ENCODE measurements at regions not wholly inside any gene's neighbourhood (a gene's known extent, or its start where the extent isn't known, plus 50 kb on each side); places are given as distances from the start of the nearest gene placed in this dataset.

DNA sequence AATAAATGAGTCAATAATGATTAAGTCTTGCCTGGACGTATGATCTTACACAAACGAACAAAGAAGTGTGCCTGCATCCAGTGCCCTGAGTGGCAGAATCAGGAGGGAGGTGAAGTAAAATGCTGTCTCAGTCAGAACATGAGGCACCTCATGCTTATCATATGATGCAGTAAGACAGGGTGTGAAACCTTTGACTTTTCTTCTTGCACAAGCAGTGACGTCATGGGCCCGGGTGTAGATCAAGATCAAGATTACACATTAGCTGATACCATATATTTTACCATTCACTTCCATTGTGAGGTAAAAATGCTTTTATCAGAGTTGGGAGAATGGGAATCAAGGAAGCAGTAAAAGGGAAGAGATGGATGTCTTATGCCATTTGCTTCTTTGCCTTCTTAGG is 291.6 kb upstream of the PLSCR5 start:
- DNase-seq, result no peak

DNA sequence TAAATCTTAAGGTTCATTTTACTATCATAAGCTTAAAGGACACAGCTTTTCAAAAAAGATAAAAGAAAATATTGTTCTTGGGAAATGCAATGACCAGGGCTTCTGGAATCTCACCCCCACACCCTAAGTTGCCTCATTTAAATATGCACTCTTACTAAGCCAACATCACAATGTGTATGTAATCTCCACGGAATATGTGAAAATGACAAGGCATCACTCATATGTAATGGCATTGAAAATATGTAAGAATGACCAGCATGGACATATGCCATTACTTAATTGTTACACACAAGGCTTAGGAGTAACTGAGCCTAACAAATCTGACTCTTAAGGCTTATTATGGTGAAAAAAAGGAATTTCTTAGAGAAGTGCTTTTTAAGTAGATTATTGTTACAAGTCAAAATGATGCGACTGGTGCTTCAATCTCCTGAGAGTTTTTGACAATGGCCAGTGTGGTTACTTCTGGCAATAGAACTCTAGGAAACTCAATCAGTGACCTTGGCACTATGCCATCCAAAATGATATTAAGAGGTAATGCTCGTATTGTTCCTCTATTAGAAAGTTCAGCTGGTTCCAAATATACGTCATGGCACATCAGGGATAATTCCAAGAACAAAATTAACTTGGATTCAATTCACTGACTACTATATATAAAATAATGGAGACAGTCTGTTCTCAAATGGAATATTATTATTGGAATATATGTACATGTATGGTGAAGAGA is 290.0 kb upstream of the PLSCR5 start:
- no peak for DNase-seq

DNA sequence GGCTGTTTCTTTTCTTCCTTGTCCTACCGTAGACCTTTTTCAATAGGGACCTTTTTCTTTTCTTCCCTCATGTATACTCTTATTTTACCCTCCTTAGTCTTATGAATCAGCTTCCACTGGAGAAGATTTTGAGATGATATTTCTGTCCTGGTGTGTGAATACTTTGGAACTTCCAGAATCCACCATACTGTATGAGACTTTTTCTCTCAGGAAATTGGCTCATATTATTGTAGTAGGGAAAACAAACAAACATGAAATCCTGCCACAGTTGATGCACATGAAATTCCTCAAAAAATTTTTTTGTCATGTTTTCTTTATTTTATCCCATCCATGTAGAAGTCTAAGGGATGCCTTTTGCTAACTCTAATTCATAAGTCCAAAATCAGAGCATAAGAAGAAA is 289.3 kb upstream of the PLSCR5 start:
- DNase-seq, result no peak

DNA sequence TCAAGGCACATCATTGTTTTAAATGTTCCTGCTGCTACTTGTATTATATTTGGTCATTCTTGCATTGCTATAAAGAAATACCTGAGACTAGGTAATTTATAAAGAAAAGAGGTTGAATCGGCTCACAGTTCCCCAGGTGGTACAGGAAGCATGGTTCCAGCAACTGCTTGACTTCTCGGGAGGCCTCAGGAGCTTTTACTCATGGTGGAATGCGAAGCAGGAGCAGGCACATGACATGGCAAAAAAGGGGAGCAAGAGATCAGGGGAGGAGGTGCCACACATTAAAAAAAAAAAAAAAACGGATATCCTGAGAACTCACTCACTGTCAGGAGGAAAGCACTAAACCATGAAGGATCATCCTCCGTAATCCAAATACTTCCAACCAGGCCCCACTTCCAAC is 286.9 kb upstream of the PLSCR5 start:
- DNase-seq, result no peak

DNA sequence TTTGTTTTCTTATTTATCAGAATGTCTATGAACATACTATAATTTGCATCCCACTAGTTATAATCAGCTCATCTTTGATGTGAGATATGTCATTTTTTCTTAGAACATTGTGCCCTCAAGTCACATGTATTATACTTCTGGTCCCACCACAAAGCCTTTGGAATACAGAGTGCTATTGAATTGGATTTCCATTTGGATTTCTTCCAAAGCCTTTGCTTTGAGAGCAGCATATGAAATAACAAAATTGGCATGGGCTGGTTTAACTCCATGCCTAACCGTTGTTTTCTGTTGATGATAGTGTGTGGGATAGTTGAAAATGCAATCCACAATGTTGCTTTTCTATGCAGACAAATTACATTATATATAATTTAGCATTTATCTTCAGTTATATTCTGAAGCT is 284.5 kb upstream of the PLSCR5 start:
- DNase-seq, result no peak

DNA sequence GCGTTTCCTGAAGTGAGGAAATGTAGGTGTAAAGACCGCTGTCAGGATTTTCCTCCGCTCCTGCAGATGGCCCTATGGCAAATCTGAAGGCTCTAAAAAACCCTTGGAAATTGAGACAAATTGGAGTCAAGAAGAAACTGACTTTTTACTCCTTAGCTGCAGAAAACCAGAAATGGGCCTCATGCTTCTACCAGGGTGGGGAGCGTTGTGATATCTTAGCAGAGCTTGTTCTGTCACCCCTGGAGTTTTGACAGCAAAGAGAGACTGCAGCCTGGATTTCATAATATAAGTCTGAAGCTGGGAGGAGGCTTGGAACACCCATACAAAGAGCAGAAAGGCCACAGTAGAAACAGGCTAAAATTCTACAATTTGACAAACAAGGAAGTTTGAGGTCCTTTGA is 283.0 kb upstream of the PLSCR5 start:
- no peak for DNase-seq

DNA sequence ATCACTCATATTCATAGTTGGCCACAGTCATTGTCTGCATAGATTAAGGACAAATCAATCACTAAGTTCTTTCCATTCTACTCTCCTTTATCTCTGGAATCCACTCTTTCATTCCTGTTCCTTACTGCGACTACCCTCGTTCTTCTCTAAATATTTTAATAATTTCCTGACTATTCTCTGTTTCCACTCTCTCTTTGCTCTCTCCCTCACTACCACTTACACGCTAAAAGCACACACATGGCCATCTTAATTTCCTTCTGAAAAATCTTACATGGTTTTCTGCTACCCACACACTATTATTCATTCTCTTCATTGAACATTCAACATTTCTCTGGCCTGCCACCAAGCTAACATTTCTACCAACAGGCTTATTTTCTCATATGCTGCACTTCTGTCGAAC is 279.6 kb upstream of the PLSCR5 start:
- no peak for DNase-seq

DNA sequence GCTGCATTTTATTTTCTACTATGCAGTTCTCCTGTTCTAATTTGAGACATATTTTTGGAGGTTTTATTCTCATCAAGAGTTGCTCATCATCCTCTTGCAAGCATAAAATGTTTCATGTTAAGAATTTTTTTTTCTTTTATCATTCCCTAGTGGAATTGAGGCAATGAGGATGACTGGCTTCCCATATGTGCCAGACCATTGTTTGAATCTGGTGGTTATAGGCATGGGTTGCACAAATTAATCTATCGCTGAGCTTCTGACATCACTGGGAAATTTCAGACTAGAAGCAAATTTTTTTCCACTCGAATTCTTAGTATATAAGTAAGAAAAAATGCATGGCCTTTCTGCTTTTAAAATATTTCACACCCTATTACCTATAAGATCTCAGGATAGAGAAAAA is 279.1 kb upstream of the PLSCR5 start:
- DNase-seq, result no peak

DNA sequence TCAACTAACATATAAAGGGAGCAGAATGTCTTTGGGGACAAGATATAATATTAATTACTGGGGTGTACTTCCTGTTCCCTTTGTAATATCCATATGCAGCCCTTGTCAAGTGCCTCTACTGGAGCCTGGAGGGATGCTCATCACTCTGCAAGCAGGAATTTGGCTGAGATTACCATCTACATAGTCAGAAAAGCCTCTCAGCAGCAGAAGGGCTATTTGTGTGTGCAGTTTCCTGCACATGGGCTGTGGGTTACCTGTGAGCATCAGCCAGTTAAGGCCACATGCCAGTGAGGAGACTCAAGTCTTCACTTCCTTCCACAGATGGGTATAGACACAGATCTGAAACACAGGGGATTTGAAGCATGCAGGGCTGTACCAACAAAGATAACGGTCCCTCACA is 278.1 kb upstream of the PLSCR5 start:
- no peak for DNase-seq

DNA sequence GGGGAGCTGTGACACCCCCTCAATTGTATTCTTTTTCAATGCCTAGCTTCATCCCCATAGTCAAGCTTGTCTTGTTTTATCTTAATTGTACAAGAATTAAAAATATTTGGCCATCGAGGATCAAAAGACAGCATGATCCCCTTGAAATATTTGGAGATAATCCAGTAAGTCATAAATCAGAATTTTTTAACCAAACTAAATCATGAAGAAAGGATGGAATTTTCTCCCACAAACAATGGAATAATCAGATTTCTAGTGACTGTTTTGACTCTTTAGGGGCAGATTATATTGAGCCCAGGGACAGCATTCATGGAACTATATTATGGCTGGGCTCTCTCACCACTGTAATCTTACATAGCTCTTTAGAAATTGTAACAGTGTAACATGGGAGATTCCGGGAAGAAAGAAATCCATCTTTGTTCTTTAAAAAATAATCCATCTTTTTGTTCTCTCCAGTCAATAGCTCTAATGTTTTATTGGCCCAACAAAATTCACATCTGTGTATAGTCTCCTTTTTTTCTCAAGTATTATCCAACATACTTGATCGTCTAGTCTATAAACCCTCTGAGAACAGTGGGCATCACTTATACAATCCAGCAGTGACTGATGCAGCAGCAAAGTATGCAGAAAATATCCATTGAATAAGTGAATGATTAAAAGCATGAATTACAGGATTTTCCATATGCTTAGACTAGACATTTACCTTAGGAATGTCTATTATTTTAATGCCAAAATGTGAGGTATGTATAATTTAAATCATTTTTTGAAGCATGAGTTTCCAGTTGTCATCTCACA is 277.0 kb upstream of the PLSCR5 start:
- no peak for DNase-seq

DNA sequence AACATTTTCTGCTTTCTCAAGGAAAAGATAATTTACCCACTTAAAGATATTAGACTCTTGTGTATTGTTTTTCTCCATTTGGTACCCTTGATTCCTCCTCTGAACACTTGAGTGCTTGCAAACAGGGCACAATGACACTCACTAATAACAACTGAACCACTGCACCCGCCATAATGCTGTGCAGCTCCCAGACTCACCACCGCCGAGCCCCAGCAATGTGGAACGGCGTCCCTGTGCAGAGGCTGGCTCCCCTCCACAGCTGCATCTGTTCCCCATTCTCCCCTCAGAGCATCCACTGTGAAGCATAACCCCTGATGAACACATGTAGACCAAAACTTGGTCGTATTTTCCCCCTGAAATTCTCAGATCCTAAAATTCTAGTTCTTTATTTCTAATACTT is 276.2 kb upstream of the PLSCR5 start:
- no peak for DNase-seq

DNA sequence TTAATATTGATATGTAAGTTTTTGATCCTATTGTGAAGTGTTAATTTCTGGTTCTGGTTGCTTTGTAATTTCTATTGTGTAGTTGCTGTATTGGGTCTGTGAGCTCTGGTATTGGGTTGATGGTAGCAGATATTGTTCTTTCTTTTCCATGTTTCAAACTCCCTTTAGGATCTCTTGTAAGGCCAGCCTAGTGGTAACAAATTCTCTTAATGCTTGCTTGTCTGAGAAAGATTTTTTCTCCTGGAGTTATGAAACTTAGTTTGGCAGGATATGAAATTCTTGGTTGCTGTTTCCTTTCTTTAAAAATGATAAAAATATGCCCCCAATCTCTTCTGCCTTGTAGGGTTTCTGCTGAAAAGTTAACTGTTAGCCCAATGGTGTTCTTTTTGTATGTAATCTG is 268.6 kb upstream of the PLSCR5 start:
- DNase-seq, result no peak

DNA sequence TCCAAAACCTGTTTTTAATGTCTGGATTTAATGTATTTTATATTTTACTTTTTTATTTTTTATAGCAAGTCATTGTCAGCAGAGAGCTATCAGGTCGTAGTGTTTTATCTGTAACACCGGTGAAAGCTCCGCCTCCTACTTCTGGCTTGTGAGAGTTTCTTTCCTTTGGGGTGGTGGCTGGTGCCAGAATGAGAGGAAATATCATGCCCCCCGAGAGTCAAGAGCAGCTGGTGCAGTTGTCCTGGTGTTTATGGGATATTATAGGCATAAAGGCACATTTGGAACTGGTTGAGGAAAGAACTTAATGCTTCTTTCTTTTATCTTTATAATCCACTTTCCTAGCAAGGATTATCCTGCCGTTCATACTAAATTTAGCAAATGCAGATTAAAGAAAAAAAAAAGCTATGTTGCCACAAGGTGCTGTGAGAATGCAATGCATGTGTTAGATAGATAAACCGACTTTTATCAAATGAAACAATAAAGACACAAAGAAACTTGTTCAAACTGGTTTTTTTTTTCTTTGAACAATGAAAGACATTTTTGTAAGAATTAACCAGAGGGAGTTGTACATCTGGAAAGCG is 260.1 kb upstream of the PLSCR5 start:
- no peak for DNase-seq

DNA sequence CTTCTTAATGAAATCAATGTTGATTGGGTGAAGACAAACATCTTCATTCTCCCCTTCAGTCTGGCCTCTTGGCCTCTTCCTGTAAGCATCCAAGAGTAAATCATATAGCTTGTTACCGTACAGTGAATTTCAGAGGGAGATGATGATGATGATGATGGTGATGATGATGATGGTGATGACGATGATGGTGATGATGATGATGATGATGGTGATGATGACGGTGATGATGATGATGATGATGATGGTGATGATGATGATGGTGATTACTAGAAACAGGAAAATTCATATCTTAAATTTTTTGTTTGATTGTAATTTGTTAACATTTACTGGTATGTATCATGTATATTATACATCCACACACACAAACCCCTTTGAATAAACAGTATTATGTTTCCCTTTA is 256.1 kb upstream of the PLSCR5 start:
- DNase-seq, result no peak

DNA sequence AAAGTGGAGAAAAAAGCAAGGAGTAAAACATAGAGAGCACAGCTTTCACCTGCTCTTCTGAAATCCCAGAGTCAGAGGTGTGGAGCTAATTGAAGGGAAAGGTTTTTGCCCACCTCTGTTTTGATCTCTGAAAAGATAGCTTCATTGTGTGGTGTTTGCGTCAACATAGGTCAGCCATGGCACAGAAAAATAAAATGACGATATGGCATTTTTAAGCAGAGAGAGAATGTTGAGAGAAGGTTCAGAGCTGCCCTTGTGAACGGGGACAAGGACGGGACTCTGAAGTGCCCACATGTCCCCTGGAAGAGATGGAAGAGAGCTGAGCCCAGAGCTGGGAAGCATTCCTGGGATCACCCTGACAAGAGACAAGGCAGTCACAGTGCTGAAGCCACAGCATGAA is 249.4 kb upstream of the PLSCR5 start:
- DNase-seq, result no peak

DNA sequence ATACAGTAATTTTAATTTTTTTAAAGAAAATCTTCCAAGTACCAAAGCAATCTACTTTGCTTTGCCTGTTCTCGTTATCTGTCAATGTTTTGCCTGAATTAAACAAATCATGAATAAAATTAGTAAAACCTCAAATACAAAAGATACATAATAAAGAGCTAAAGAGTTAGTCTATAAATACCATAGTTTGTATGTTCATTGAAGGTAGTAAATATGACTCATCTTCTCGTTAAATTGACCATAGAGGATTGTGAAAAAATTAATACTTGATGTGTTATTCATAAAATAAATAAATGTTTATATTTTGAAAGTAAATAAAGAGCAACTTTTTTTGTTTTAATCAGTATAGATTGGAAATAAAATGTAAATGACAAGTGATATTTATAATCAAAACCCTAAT is 246.5 kb upstream of the PLSCR5 start:
- DNase-seq, result no peak

DNA sequence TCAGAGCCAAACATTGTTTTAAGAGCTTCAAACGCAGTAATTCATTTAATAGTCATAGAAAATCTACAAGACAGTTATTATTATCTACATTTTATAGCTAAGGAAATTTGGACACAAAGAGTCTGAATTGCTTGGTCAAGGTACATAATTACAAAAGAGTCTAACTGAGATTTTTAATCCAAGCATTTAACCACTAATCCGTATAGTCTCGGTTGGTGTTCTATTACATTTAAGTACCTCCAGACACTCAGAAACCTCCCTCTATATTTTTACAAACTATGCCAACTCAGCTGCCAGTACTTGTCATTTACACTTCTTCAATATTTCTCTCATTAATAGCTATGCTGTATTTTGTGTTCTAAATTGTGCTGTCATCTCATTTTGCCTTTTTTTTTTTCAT is 240.2 kb upstream of the PLSCR5 start:
- DNase-seq, result no peak

DNA sequence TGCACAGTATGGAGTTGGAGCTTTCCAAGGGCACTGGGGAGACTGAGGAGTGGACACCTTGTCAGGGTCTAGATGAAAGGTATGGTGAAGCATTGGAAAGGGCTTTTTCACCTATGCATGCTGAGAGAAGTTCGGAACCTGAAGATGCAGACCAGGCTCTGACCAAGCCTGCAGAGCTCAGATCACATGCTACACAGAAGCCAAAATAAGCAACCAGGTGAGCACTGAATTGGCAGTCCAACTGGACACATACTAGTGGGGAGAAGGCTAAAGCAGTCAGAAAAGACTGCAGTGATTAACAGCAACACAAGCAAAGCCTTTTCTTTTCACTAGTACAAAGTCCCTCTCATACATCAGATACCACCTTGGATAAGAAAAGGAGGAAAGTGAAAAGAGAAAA is 238.3 kb upstream of the PLSCR5 start:
- no peak for DNase-seq

DNA sequence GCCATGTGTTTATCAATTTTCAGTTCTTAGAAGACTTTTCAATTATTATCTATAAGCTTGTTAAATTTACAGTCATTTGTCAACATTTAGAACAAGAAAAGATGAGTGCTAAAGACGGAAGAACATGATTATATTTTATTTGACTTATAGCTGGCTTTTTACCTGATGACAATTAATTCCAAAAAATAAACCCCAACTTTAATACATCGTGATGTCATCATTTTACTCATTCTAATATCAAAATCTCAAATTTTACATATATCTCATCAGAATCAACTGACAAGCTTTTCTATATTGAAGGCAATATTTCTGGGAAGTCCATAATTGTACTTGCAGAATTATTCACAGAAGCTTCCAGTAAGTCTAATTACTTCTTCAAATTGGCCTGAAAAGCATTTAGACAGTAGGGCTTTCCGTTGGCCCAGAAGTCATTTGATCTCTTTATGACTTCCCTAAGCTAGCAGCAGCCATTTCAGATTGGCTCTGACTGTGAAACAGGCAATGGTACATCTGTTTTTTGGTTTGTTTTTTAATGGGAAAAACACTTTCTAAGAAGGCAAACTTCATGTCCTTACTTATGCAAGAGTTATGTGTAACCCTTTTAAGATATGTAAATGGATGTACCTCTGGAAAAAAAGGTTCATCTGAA is 234.7 kb upstream of the PLSCR5 start:
- no peak for DNase-seq

DNA sequence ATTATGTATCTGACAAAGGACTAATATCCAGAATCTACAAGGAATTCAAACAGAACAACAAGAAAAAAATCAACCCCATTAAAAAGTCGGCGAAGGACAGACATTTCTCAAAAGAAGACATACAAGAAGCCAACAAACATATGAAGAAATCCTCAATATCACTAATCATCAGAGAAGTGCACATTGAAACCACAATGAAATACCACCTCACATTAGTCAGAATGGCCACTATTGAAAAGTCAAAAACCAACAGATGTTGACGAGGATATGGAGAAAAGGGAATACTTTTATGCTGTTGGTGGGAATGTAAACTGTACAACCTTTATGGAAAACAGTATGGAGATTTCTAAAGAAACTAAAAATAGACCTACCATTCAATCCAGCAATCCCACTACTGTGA is 233.1 kb upstream of the PLSCR5 start:
- DNase-seq, result no peak

DNA sequence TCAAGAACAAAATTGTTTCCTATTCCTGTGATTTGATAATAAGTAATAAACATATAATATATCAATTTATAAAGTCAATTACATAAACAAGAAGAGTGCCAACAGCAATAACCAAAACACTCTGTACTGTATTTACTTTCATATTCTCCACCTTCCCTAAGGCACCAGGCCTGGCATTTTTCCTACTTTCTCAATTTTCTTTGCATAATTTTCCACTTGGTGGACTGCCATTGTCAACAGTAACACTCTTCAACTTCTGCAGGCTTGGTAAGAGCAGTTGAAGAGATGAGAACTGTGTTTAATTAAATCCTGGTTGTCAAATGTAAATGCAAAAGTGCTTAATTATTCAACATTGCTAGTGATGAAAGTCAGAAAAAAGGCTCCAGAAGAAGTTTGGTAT is 229.8 kb upstream of the PLSCR5 start:
- DNase-seq, result no peak

DNA sequence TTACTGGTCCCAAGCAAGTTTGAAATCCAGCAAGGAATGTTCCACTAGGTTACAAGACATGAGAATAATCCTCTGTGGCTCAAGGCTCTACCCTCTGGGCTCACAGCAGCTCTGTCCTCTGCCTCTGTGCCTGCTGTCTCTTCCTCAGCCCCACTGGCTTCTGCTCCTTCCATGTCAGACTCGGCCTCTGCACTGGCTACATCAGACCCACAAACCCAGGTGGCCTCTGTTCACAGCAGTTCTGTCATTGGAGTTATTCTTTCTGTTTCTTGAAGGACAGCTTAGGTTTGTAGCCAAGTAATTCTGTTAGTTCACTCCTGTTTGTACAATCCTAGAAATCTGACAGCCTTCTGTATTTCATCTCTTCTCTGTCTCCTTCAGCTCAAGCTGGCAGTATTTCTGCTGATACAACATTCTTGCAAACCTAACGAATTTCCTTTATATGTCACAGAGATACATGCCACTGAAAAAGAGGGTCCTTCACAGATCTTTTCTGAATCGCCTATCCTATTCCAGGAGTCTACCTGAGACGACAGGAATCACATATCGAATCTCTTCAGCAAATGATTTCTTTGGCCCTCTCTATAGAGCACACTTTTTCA is 227.8 kb upstream of the PLSCR5 start:
- DNase-seq, result no peak

DNA sequence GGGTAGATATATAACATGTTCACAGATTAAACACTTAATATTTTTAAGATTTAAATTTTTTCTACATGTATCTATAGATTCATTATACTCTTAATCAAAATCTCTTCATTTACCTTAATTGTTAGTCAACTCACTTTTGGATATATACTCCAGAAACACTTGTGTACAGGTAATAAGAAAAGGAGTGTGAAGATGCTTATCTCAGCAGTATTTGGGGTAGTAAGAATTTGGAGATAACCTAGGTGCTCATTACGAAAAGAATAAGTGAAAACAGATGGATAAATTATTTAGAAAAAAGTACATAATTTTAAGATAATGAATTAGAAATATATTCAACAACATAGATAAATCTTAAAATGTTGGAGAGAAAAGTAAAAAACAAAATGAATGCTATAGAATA is 226.5 kb upstream of the PLSCR5 start:
- DNase-seq, result no peak

DNA sequence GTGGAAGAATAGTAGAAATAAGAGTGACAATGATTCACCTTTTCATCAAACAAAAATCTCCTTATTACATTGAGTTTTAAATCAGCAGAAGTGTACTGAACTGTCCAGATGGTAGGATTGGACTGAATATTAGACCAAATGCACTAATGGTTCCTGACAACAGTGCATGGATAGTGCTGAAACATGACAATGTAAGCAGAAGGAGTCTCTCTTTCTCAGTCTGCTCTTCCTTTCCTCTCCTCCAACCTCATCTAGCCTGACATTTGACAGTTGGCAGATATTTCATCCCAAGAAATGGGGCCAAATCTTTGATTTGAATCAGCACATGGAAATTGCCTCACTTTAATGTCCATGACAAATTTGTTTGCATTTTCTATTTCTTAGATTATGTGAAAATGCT is 225.1 kb upstream of the PLSCR5 start:
- DNase-seq, result no peak
